Uterus (tissue), 2 donors: ENCODE measurements at regions not wholly inside any gene's neighbourhood (a gene's known extent, or its start where the extent isn't known, plus 50 kb on each side); places are given as distances from the start of the nearest gene placed in this dataset.

Experiments
- CTCF ChIP-seq, 4 experiments: fragments of 200-600 bp in 2 of 4; fragments of 450-650 bp in 2 of 4; sonication (generic) in 2 of 4; IDR thresholded peaks; one replicate each; pipeline ENCODE4 v1.5.1; 2016 to 2019; ENCODE audit warnings: antibody characterized with exemption in 4 of 4, mild to moderate bottlenecking in 2 of 4, moderate library complexity in 1 of 4
- POLR2A ChIP-seq, 2 donors: fragments of 450-650 bp; IDR thresholded peaks; one replicate each; pipeline ENCODE4 v1.6.1; 2016; ENCODE audit warnings: antibody characterized with exemption in 2 of 2, mild to moderate bottlenecking in 1 of 2, moderate library complexity in 1 of 2

- no peak for TF ChIP-seq CTCF (IDR thresholded peaks at IDR 0.05)
- no peak for TF ChIP-seq POLR2A (IDR thresholded peaks at IDR 0.05)
Measured at GRCh38 chr17:31646642-31647041, 212.4 kb downstream of the COPRS start.
